Smooth muscle cell of the brain vasculature (primary cell): ENCODE measurements at regions not wholly inside any gene's neighbourhood (a gene's known extent, or its start where the extent isn't known, plus 50 kb on each side); places are given as distances from the start of the nearest gene placed in this dataset.

Experiments
- DNase-seq: peaks from one replicate; pipeline ENCODE4 v3.0.0-alpha.2; 2012; ENCODE audit warnings: low read depth, low spot score

- DNase-seq, result no peak
Measured at GRCh38 chr10:128489324-128490247, 363.4 kb upstream of the MKI67 start.

- DNase-seq, result no peak
Measured at GRCh38 chr10:128491686-128492085, 365.5 kb upstream of the MKI67 start.

- DNase-seq, result no peak
Measured at GRCh38 chr10:128493811-128494210, 367.6 kb upstream of the MKI67 start.

- DNase-seq, result no peak
Measured at GRCh38 chr10:128494665-128495064, 368.4 kb upstream of the MKI67 start.

- no peak for DNase-seq
Measured at GRCh38 chr10:128497660-128498377, 371.6 kb upstream of the MKI67 start.

- no peak for DNase-seq
Measured at GRCh38 chr10:128498378-128498730, 372.1 kb upstream of the MKI67 start.

GRCh38 chr10:128498746-128499145, 372.5 kb upstream of the MKI67 start:
- DNase-seq, result no peak

GRCh38 chr10:128499486-128499885, 373.3 kb upstream of the MKI67 start:
- no peak for DNase-seq

GRCh38 chr10:128499956-128500355, 373.7 kb upstream of the MKI67 start:
- DNase-seq, result no peak

- DNase-seq, result no peak
Measured at GRCh38 chr10:128500642-128501041, 374.4 kb upstream of the MKI67 start.

- DNase-seq, result no peak
Measured at GRCh38 chr10:128505346-128505745, 379.1 kb upstream of the MKI67 start.

- no peak for DNase-seq
Measured at GRCh38 chr10:128506423-128506822, 380.2 kb upstream of the MKI67 start.

GRCh38 chr10:128507066-128507465, 380.8 kb upstream of the MKI67 start:
- no peak for DNase-seq

- no peak for DNase-seq
Measured at GRCh38 chr10:128511284-128511683, 385.1 kb upstream of the MKI67 start.

GRCh38 chr10:128512767-128513166, 386.5 kb upstream of the MKI67 start:
- no peak for DNase-seq

- no peak for DNase-seq
Measured at GRCh38 chr10:128514536-128514935, 388.3 kb upstream of the MKI67 start.

GRCh38 chr10:128516180-128516579, 390.0 kb upstream of the MKI67 start:
- no peak for DNase-seq

- DNase-seq, result no peak
Measured at GRCh38 chr10:128517167-128517566, 390.9 kb upstream of the MKI67 start.

GRCh38 chr10:128518000-128518399, 391.8 kb upstream of the MKI67 start:
- no peak for DNase-seq

- DNase-seq, result no peak
Measured at GRCh38 chr10:128519581-128519980, 393.4 kb upstream of the MKI67 start.

GRCh38 chr10:128520211-128520815, 394.1 kb upstream of the MKI67 start:
- no peak for DNase-seq

- DNase-seq, result no peak
Measured at GRCh38 chr10:128522551-128523308, 396.5 kb upstream of the MKI67 start.
